ENCODE measurements at regions not wholly inside any gene's neighbourhood (a gene's known extent, or its start where the extent isn't known, plus 50 kb on each side); places are given as distances from the start of the nearest gene placed in this dataset.

DNA sequence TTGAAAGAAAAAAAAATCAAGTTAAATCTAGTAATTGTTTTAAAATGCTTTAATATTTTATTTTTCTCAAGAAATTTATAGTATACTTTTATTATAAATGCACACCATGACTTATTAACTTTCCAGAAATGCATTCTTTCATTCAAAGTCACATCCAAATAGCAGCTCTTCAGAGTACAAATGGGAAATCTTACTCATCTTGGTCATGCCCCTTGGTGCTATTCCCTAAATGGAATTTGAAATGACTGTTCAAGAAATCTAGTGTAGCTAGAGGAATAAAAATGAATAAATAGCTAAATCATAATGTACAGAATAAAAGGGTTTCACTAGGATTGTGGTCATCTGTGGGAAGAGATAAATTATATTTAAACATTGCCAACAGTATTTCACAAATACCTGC is 1139.7 kb downstream of the PCDH18 start:
- TF ChIP-seq, protein P1, sequence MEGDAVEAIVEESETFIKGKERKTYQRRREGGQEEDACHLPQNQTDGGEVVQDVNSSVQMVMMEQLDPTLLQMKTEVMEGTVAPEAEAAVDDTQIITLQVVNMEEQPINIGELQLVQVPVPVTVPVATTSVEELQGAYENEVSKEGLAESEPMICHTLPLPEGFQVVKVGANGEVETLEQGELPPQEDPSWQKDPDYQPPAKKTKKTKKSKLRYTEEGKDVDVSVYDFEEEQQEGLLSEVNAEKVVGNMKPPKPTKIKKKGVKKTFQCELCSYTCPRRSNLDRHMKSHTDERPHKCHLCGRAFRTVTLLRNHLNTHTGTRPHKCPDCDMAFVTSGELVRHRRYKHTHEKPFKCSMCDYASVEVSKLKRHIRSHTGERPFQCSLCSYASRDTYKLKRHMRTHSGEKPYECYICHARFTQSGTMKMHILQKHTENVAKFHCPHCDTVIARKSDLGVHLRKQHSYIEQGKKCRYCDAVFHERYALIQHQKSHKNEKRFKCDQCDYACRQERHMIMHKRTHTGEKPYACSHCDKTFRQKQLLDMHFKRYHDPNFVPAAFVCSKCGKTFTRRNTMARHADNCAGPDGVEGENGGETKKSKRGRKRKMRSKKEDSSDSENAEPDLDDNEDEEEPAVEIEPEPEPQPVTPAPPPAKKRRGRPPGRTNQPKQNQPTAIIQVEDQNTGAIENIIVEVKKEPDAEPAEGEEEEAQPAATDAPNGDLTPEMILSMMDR (IDR thresholded peaks at IDR 0.05), result no peak
- no peak for TF ChIP-seq POLR2A (IDR thresholded peaks at IDR 0.05)
